AG10803 (cell line): ENCODE measurements at regions not wholly inside any gene's neighbourhood (a gene's known extent, or its start where the extent isn't known, plus 50 kb on each side); places are given as distances from the start of the nearest gene placed in this dataset.

Experiments used
- DNase-seq: peaks from one replicate; pipeline ENCODE4 v3.0.0; 2010; ENCODE audit warnings: low read depth
- H3K4me3 ChIP-seq: 2 replicates; pipeline ENCODE4 v1.5.1; 2011; ENCODE audit warnings: mild to moderate bottlenecking, low read length, control low read depth
- CTCF ChIP-seq: conservative IDR thresholded peaks from 2 replicates; pipeline ENCODE4 v1.5.1; 2011; ENCODE audit warnings: mild to moderate bottlenecking, low read length, control low read depth, inconsistent platforms

- TF ChIP-seq CTCF = no peak
- H3K4me3 ChIP-seq = no peak overlapping the region
- DNase-seq = no peak
These were observed 70.5 kb downstream of the PHLDA1 start for GRCh38 chr12:75960954-75961661.

- no peak overlapping the region for H3K4me3 ChIP-seq
- TF ChIP-seq CTCF = no peak
- no peak for DNase-seq
These were observed 71.3 kb downstream of the PHLDA1 start for GRCh38 chr12:75960086-75960910.

- H3K4me3 ChIP-seq = no peak overlapping the region
- no peak for TF ChIP-seq CTCF
- peak; percentile 54 for DNase-seq
These were observed 72.1 kb downstream of the PHLDA1 start for GRCh38 chr12:75959506-75959905.

- DNase-seq = no peak
- TF ChIP-seq CTCF = no peak
- no peak overlapping the region for H3K4me3 ChIP-seq
These were observed 72.5 kb downstream of the PHLDA1 start for GRCh38 chr12:75959060-75959459.

GRCh38 chr12:75955251-75955650, 76.3 kb downstream of the PHLDA1 start:
- H3K4me3 ChIP-seq = no peak overlapping the region
- no peak for TF ChIP-seq CTCF
- DNase-seq = no peak

- no peak for TF ChIP-seq CTCF
- H3K4me3 ChIP-seq = no peak overlapping the region
- DNase-seq = no peak
These were observed 76.8 kb downstream of the PHLDA1 start for GRCh38 chr12:75954749-75955148.

- DNase-seq = peak; percentile 99
- H3K4me3 ChIP-seq = no peak overlapping the region
- TF ChIP-seq CTCF = no peak
These were observed 77.5 kb downstream of the PHLDA1 start for GRCh38 chr12:75954041-75954440.
